MG63 (cell line): ENCODE measurements at regions not wholly inside any gene's neighbourhood (a gene's known extent, or its start where the extent isn't known, plus 50 kb on each side); places are given as distances from the start of the nearest gene placed in this dataset.
A peak's percentile ranks its signal among the peaks of the same experiment; 100 is the strongest.

Experiments
- DNase-seq: peaks from one replicate; pipeline ENCODE4 v3.0.0-alpha.2; 2020
- H3K27me3 ChIP-seq: fragments of 250-450 bp; sonication (Bioruptor Pico); 2 replicates; pipeline ENCODE4 v1.5.1; 2020; ENCODE audit warnings: mild to moderate bottlenecking, moderate library complexity
- H3K36me3 ChIP-seq: fragments of 250-450 bp; sonication (Bioruptor Pico); 2 replicates; pipeline ENCODE4 v1.5.1; 2020; ENCODE audit warnings: mild to moderate bottlenecking, moderate library complexity
- H3K4me3 ChIP-seq: fragments of 250-450 bp; sonication (Bioruptor Pico); 2 replicates; pipeline ENCODE4 v1.5.1; 2020; ENCODE audit warnings: mild to moderate bottlenecking, moderate library complexity
- H3K9me3 ChIP-seq: fragments of 250-450 bp; sonication (Bioruptor Pico); 2 replicates; pipeline ENCODE4 v1.5.1; 2020; ENCODE audit warnings: mild to moderate bottlenecking, moderate library complexity

GRCh38 chr7:87047-87446, 105.3 kb upstream of the FAM20C start:
- H3K36me3 ChIP-seq = no peaks in the 10 kb centered on the region
- H3K9me3 ChIP-seq = no peaks in the 10 kb centered on the region
- no peak overlapping the region for H3K4me3 ChIP-seq
- no peak for DNase-seq
- H3K27me3 ChIP-seq = no peaks in the 10 kb centered on the region

- Histone ChIP-seq H3K36me3 (no peaks in the 10 kb centered on the region), H3K9me3 (no peaks in the 10 kb centered on the region), H3K27me3 (no peaks in the 10 kb centered on the region), H3K4me3 (no peak overlapping the region)
- no peak for DNase-seq
Observed at GRCh38 chr7:87671-88070, 104.7 kb upstream of the FAM20C start.

- Histone ChIP-seq H3K4me3 (no peak overlapping the region), H3K9me3 (no peaks in the 10 kb centered on the region), H3K27me3 (no peaks in the 10 kb centered on the region), H3K36me3 (no peaks in the 10 kb centered on the region)
- no peak for DNase-seq
Observed at GRCh38 chr7:88095-88926, 104.1 kb upstream of the FAM20C start.

- H3K4me3 ChIP-seq = no peak overlapping the region
- H3K27me3 ChIP-seq = no peaks in the 10 kb centered on the region
- H3K9me3 ChIP-seq = no peaks in the 10 kb centered on the region
- no peaks in the 10 kb centered on the region for H3K36me3 ChIP-seq
- no peak for DNase-seq
Observed at GRCh38 chr7:88927-89231, 103.5 kb upstream of the FAM20C start.

GRCh38 chr7:89232-90019, 102.9 kb upstream of the FAM20C start:
- Histone ChIP-seq H3K4me3 (no peak overlapping the region), H3K9me3 (no peaks in the 10 kb centered on the region), H3K27me3 (no peaks in the 10 kb centered on the region), H3K36me3 (no peaks in the 10 kb centered on the region)
- peak; percentile 97 for DNase-seq

GRCh38 chr7:90111-91063, 102.0 kb upstream of the FAM20C start:
- H3K27me3 ChIP-seq = no peaks in the 10 kb centered on the region
- no peaks in the 10 kb centered on the region for H3K9me3 ChIP-seq
- DNase-seq = no peak
- no peaks in the 10 kb centered on the region for H3K36me3 ChIP-seq
- H3K4me3 ChIP-seq = no peak overlapping the region

- H3K9me3 ChIP-seq = no peaks in the 10 kb centered on the region
- no peak for DNase-seq
- no peaks in the 10 kb centered on the region for H3K36me3 ChIP-seq
- no peak overlapping the region for H3K4me3 ChIP-seq
- no peaks in the 10 kb centered on the region for H3K27me3 ChIP-seq
Observed at GRCh38 chr7:91396-92175, 100.8 kb upstream of the FAM20C start.

GRCh38 chr7:92231-92674, 100.1 kb upstream of the FAM20C start:
- H3K4me3 ChIP-seq = no peak overlapping the region
- H3K9me3 ChIP-seq = no peaks in the 10 kb centered on the region
- H3K27me3 ChIP-seq = no peaks in the 10 kb centered on the region
- DNase-seq = no peak
- H3K36me3 ChIP-seq = no peaks in the 10 kb centered on the region

GRCh38 chr7:92888-93672, 99.3 kb upstream of the FAM20C start:
- no peak for DNase-seq
- Histone ChIP-seq H3K36me3 (no peaks in the 10 kb centered on the region), H3K4me3 (no peak overlapping the region), H3K9me3 (no peaks in the 10 kb centered on the region), H3K27me3 (no peaks in the 10 kb centered on the region)

DNA sequence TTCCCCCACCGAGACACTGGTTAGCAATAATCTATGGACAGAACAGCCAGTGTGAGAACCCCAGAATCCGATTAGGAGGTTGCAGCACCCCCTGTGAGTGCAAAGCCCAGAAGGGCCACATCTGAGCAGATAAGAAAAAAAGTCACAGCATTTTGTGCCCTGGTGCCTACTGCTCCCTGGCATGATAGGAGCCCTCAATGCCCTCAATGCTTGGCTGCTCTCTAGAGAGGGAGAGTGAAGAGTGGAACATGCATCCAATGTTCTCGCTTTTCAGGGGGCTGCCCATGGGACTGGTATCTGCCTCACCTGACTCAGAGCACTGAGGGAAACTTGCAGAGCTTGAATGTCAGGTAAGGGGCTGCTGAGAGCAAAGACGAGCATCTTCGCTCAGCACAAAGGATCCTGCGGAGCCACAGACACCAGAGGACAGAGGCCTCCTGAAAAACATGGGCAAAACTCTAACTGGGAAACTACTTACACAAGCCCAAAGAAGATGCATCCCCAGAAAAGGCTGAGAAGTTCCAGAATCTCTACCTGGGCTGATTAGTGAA, 98.0 kb upstream of the FAM20C start:
- no peaks in the 10 kb centered on the region for H3K9me3 ChIP-seq
- no peaks in the 10 kb centered on the region for H3K36me3 ChIP-seq
- H3K27me3 ChIP-seq = no peaks in the 10 kb centered on the region
- H3K4me3 ChIP-seq = no peak overlapping the region
- no peak for DNase-seq

DNA sequence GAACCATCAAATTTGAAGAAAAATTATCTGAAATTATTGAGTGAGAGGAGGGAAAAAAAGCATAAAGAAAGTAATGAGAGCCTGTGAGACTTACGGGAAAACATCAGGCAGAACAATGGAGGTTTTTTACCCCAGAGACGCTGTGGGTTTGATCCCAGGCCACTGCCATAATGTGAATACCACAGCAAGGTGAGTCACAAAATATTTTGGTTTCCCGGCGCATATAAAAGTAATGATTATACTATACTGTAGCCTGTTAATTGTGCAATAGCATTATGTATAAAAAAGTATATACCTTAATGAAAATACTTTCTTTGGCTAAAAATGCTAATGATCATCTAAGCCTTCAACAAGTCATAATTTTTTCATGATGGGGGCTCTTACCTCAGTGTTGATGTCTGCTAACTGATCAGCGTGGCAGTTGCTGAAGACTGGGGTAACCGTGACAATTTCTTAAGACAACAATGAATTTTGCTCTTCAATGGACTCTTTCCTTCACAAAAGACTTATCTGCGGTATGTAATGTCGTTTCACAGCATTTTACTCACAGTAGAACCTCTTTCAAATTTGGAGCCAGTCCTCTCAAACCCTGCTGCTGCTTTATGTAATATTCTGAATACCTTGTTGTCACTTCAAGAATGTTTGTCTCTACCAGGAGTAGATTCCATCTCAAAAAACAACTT, 97.0 kb upstream of the FAM20C start:
- no peaks in the 10 kb centered on the region for H3K9me3 ChIP-seq
- no peak overlapping the region for H3K4me3 ChIP-seq
- H3K36me3 ChIP-seq = no peaks in the 10 kb centered on the region
- no peaks in the 10 kb centered on the region for H3K27me3 ChIP-seq
- peak; percentile 38 for DNase-seq

GRCh38 chr7:95863-96260, 96.5 kb upstream of the FAM20C start:
- no peak for DNase-seq

DNA sequence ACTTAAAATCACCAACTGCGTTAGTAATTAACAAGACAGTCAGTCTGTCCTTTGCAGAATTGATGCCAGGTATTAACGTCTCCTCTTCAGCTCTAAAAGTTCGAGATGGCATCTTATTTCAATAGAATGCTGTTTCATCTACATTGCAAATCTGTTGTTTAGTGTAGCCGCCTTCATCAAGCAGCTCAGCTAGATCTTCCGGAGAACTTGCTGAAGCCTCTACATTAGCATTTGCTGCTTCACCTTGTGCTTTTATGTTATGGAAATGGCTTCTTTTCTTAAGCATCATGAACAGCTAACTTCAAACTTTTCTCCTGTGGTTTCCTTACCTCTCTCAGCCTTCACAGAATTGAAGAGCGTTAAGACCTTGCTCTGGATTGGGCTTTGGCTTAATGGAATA, 95.5 kb upstream of the FAM20C start:
- H3K9me3 ChIP-seq = no peaks in the 10 kb centered on the region
- no peaks in the 10 kb centered on the region for H3K27me3 ChIP-seq
- no peaks in the 10 kb centered on the region for H3K36me3 ChIP-seq
- no peak overlapping the region for H3K4me3 ChIP-seq
- no peak for DNase-seq

More at GRCh38 chr7:95863-96260, 96.5 kb upstream of the FAM20C start:
- Histone ChIP-seq H3K36me3 (no peaks in the 10 kb centered on the region), H3K9me3 (no peaks in the 10 kb centered on the region), H3K27me3 (no peaks in the 10 kb centered on the region), H3K4me3 (no peak overlapping the region)

GRCh38 chr7:97310-97841, 95.0 kb upstream of the FAM20C start:
- no peak for DNase-seq
- H3K27me3 ChIP-seq = no peaks in the 10 kb centered on the region
- H3K9me3 ChIP-seq = no peaks in the 10 kb centered on the region
- no peaks in the 10 kb centered on the region for H3K36me3 ChIP-seq
- H3K4me3 ChIP-seq = no peak overlapping the region
